GM23338 (cell line): ENCODE measurements at regions not wholly inside any gene's neighbourhood (a gene's known extent, or its start where the extent isn't known, plus 50 kb on each side); places are given as distances from the start of the nearest gene placed in this dataset.

ENCODE experiments used
- CREB1 ChIP-seq: fragments of 250-450 bp; sonication (Bioruptor Pico); IDR thresholded peaks from 2 replicates; pipeline ENCODE4 v1.5.0; 2020; ENCODE audit warnings: low read depth, mild to moderate bottlenecking, moderate library complexity
- CTCF ChIP-seq, 2 experiments: fragments of 200-600 bp in 1 of 2; sonication (generic) in 1 of 2; conservative IDR thresholded peaks; 2 replicates each; pipeline versions ENCODE4 v1.5.1 to v1.6.1; 2016 to 2017; ENCODE audit warnings: antibody characterized with exemption in 2 of 2, low read depth in 2 of 2, mild to moderate bottlenecking in 2 of 2, moderate library complexity in 1 of 2
- EZH2 ChIP-seq: fragments of 200-600 bp; sonication (generic); IDR thresholded peaks from one replicate; pipeline ENCODE4 v1.8.0; 2017; ENCODE audit warnings: antibody characterized with exemption, mild to moderate bottlenecking, low read depth; ENCODE audit not compliant: unreplicated experiment
- JUNB ChIP-seq: IDR thresholded peaks from one replicate; pipeline ENCODE4 v1.6.1; 2016; ENCODE audit warnings: antibody characterized with exemption; ENCODE audit not compliant: unreplicated experiment
- STAT1 ChIP-seq: IDR thresholded peaks from one replicate; pipeline ENCODE4 v1.6.1; 2016; ENCODE audit warnings: antibody characterized with exemption; ENCODE audit not compliant: unreplicated experiment
- ZNF114 ChIP-seq: fragments of 250-450 bp; sonication (Bioruptor Pico); IDR thresholded peaks from 2 replicates; pipeline ENCODE4 v1.5.0; 2020; ENCODE audit warnings: mild to moderate bottlenecking, moderate library complexity
- ZNF331 ChIP-seq: fragments of 250-450 bp; sonication (Bioruptor Pico); IDR thresholded peaks from 2 replicates; pipeline ENCODE4 v1.5.0; 2020; ENCODE audit warnings: low read depth, mild to moderate bottlenecking, moderate library complexity
- ZNF462 ChIP-seq: fragments of 250-450 bp; sonication (Bioruptor Pico); IDR thresholded peaks from 2 replicates; pipeline ENCODE4 v1.5.0; 2020; ENCODE audit warnings: mild to moderate bottlenecking, moderate library complexity

- TF ChIP-seq ZNF462 (CRISPR knock-in tag) (no peak), CTCF (conservative IDR thresholded peaks at IDR 0.05; ENCODE audit: low read depth in 2 of 2) (no peak), CREB1 (CRISPR knock-in tag) (no peak), ZNF331 (CRISPR knock-in tag) (no peak), ZNF114 (CRISPR knock-in tag) (no peak), JUNB (no peak), STAT1 (no peak), EZH2 (no peak)
Measured at GRCh38 chr11:64443001-64443400, 84.0 kb downstream of the RPS6KA4 start (continued).
